ENCODE measurements at regions not wholly inside any gene's neighbourhood (a gene's known extent, or its start where the extent isn't known, plus 50 kb on each side); places are given as distances from the start of the nearest gene placed in this dataset.

DNA sequence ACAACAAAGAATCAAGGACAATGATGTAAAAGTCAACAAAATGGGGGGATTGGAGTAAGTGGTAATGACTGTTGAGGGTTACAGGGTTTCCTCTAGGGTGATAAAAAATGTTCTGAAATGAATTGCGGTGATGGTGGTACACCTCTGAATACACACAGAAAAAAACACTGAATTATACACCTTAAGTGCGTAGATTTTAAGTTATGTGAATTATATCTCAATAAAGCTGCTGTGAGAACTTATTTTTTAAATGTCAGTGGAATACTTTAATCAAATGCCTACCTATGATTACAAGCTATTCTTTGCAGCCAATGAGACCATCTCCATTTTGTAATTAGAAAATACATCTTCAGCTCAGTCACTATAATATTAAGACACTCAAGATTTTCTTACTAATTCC is 53.5 kb downstream of the ZNF608 start:
- TF ChIP-seq, protein P1, sequence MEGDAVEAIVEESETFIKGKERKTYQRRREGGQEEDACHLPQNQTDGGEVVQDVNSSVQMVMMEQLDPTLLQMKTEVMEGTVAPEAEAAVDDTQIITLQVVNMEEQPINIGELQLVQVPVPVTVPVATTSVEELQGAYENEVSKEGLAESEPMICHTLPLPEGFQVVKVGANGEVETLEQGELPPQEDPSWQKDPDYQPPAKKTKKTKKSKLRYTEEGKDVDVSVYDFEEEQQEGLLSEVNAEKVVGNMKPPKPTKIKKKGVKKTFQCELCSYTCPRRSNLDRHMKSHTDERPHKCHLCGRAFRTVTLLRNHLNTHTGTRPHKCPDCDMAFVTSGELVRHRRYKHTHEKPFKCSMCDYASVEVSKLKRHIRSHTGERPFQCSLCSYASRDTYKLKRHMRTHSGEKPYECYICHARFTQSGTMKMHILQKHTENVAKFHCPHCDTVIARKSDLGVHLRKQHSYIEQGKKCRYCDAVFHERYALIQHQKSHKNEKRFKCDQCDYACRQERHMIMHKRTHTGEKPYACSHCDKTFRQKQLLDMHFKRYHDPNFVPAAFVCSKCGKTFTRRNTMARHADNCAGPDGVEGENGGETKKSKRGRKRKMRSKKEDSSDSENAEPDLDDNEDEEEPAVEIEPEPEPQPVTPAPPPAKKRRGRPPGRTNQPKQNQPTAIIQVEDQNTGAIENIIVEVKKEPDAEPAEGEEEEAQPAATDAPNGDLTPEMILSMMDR (IDR thresholded peaks at IDR 0.05; ENCODE audit: control extremely low read depth, extremely low read depth, low read depth, missing control alignments): no peak
- ChIA-PET CTCF (interaction anchor here (1.0 to 1.9 kb wide), 2 partner anchors 10 to 56 kb away, joined by 3 to 4 read pairs; no protein-coding TSS in a partner anchor), POLR2A (no interaction called here)
- no peak for DNase-seq (ENCODE audit: extremely low spot score)

DNA sequence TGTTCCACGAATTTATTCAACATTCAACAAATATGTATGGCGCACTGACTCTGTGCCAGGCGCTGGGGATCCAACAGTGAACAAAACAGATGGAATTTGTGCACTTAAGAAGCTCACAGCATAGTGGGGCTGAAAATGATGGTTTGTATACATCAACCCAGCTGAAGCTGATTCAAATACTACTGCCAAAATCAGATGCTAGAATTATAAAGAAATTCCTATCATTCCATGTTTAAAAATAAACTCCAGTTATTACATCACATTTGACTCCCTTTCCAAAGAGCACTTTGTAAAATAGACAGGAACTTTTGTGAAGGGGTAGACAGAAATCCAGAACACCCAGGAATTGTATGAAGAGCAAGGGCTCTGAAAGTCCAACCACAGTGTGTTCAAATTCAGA is 54.1 kb downstream of the ZNF608 start:
- ChIA-PET CTCF (interaction anchor here (0.8 to 1.9 kb wide), 2 partner anchors 11 to 15 kb away, joined by 4 read pairs; no protein-coding TSS in a partner anchor), POLR2A (no interaction called here)
- TF ChIP-seq, protein P1 (IDR thresholded peaks at IDR 0.05; ENCODE audit: control extremely low read depth, extremely low read depth, low read depth, missing control alignments): no peak
- DNase-seq (ENCODE audit: extremely low spot score): no peak

GRCh38 chr5:124689653-124690052 is 56.8 kb downstream of the ZNF608 start:
- no peak for DNase-seq (ENCODE audit: extremely low spot score)
- ChIA-PET POLR2A (no interaction called here), CTCF (no interaction called here)
- TF ChIP-seq, protein P1 (IDR thresholded peaks at IDR 0.05; ENCODE audit: control extremely low read depth, extremely low read depth, low read depth, missing control alignments): no peak

GRCh38 chr5:124686239-124687004 is 60.0 kb downstream of the ZNF608 start:
- TF ChIP-seq, protein P1 (IDR thresholded peaks at IDR 0.05; ENCODE audit: control extremely low read depth, extremely low read depth, low read depth, missing control alignments): no peak
- no peak for DNase-seq (ENCODE audit: extremely low spot score)
- ChIA-PET POLR2A (no interaction called here), CTCF (interaction anchor here (1.1 to 1.6 kb wide), 5 partner anchors 12 to 257 kb away, joined by 3 to 5 read pairs (median 3); no protein-coding TSS in a partner anchor)

DNA sequence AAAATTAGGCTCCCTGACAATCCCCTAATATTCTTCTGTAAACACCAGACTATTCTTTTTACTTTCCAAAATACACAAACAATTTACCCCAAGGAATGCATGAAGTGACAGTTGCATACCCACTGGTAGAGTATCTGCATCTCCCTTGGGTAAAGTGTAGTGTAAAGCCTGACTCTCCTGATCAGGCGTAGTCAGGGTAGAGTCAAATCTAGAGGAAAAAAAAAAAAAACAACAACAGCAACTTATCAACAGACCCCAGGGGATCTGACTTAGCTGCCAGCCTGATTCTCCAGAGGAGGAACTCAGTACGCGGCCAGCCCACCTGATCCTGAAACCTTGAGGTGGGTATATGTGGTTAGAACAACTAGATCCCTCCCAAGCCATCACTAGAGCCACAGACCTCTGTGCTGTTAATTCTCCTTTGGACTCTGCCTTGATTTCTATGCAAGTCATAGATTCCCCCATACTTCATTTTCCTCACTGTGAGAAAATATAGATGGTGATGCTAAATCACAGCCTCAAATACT is 61.0 kb downstream of the ZNF608 start:
- TF ChIP-seq, protein P1 (IDR thresholded peaks at IDR 0.05; ENCODE audit: control extremely low read depth, extremely low read depth, low read depth, missing control alignments): no peak

GRCh38 chr5:124683917-124684555 is 62.4 kb downstream of the ZNF608 start:
- POLR2A ChIA-PET: no interaction called here
- DNase-seq (ENCODE audit: extremely low spot score): no peak
- CTCF ChIA-PET: interaction anchor here (1.1 kb wide), 1 partner anchor 23 kb away, joined by 3 read pairs; no protein-coding TSS in a partner anchor
- TF ChIP-seq, protein P1 (IDR thresholded peaks at IDR 0.05; ENCODE audit: control extremely low read depth, extremely low read depth, low read depth, missing control alignments): no peak

More for the DNA sequence above, 61.0 kb downstream of the ZNF608 start:
- DNase-seq (ENCODE audit: extremely low spot score): no peak
- CTCF ChIA-PET: interaction anchor here (1.1 kb wide), 2 partner anchors 21 to 22 kb away, joined by 3 to 4 read pairs; no protein-coding TSS in a partner anchor
- POLR2A ChIA-PET: no interaction called here
